Ishikawa (cell line): ENCODE measurements at regions not wholly inside any gene's neighbourhood (a gene's known extent, or its start where the extent isn't known, plus 50 kb on each side); places are given as distances from the start of the nearest gene placed in this dataset.

ENCODE experiments used
- CEBPB ChIP-seq: IDR thresholded peaks from 2 replicates; pipeline ENCODE4 v1.6.1; 2012
- CREB1 ChIP-seq: IDR thresholded peaks from 2 replicates; pipeline ENCODE4 v1.6.1; 2012; ENCODE audit warnings: low read depth
- EP300 ChIP-seq: IDR thresholded peaks from 2 replicates; pipeline ENCODE4 v1.6.1; 2012; ENCODE audit warnings: borderline replicate concordance
- REST ChIP-seq: IDR thresholded peaks from 2 replicates; pipeline ENCODE4 v1.6.1; 2012; ENCODE audit warnings: low read depth, mild to moderate bottlenecking
- TEAD4 ChIP-seq: IDR thresholded peaks from 2 replicates; pipeline ENCODE4 v1.6.1; 2012

GRCh38 chr11:37972691-37973090 is 1374.7 kb upstream of the RAG2 start:
- TF ChIP-seq REST: no peak
- no peak for TF ChIP-seq CREB1
- no peak for TF ChIP-seq EP300
- TF ChIP-seq TEAD4: no peak
- no peak for TF ChIP-seq CEBPB
